GM18861 (cell line): ENCODE measurements at regions not wholly inside any gene's neighbourhood (a gene's known extent, or its start where the extent isn't known, plus 50 kb on each side); places are given as distances from the start of the nearest gene placed in this dataset.
"Not testable (repeated sequence)": the region's sequence is repeated elsewhere in the genome, so short reads cannot be mapped to it uniquely, and the experiment has no call there.

Experiments
- ATAC-seq: cut with Tn5 transposase; IDR thresholded peaks from one replicate; pipeline ENCODE4 v1.9.1; 2021; ENCODE audit not compliant: unreplicated experiment

DNA sequence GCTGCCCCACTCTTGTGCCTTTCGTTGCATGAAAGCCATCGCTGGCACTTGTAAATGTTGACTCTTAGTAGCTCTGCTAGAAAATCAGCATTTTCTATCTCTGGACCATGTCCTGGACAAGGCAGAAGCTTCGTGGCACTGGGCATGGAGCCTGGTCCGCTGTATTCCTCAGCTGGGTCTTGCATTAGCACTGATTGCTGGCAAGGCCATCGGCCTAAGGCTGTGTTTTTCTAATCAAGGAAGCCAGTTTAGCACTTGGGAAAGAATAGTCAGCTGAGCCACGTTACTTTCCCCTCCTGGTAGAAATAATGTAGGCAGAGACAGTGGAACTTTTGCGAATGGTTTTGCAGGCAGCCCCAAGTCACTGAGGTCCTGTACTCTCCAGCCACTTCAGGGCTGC lies 180.2 kb upstream of the EOLA2 start:
- ATAC-seq = no peak

DNA sequence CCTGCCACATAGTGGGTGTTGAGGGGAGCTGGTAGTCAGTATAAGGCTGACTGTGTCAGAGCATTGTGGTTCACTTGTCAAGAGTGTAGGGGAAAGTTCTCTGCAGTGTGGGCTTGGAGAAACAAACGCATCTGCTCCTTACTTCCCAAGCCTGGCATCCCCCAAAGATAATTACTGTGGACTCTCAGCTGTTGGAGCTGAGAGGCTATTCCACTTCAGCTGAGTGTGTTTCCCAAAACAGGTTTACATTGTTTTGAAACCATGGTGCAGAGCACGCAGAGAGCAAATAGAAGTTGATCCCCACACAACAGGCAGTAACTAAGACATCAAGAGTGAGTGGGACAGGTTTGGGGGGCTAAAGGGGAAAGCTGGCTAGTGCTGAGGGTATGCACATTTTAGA lies 181.0 kb upstream of the EOLA2 start:
- no peak for ATAC-seq

DNA sequence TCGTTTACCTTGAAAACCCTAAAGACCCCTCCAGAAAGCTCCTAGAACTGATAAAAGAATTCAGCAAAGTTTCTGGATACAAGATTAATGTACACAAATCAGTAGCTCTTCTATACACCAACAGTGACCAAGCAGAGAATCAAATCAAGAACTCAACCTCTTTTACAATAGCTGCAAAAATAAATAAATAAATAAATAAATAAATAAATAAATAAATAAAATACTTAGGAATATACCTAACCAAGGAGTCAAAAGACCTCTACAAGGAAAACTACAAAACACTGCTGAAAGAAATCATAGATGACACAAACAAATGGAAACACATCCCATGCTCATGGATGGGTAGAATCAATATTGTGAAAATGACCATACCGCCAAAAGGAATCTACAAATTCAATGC lies 186.8 kb upstream of the EOLA2 start:
- ATAC-seq = not testable (repeated sequence)

GRCh38 chrX:150127216-150127615 lies 188.9 kb upstream of the EOLA2 start:
- ATAC-seq = no peak

- ATAC-seq = no peak
Observed at GRCh38 chrX:150143721-150144440, 205.6 kb upstream of the EOLA2 start.

DNA sequence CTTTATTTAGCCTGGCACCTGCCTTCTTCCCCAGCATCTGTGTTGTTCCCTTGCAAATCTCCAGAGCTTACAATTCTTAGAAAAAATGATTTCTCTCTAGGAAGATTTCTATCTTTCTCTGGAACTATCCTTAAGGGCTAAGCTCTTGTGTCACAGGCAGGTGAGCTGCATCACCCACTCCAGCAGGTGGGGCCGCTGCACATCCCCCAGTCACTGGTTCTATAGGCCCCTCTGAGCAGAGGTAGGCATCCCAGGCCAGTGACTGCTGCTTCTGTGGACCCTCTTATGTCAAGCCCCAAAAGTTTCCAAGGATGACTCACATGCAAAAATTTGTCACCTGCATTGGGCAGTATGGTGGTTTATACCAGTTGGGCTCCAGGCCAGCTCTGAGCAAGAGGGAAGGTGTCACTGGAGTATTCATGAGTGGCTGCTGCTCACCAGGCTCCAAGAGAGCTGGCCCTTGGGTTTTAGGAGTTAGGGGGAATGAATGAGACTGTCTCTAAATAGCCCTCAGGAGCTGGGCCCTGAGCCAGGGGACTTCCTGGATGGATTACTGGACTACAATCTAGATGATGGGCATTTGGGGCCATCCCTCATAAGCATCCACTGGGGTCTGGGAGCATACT lies 208.1 kb upstream of the EOLA2 start:
- no peak for ATAC-seq

DNA sequence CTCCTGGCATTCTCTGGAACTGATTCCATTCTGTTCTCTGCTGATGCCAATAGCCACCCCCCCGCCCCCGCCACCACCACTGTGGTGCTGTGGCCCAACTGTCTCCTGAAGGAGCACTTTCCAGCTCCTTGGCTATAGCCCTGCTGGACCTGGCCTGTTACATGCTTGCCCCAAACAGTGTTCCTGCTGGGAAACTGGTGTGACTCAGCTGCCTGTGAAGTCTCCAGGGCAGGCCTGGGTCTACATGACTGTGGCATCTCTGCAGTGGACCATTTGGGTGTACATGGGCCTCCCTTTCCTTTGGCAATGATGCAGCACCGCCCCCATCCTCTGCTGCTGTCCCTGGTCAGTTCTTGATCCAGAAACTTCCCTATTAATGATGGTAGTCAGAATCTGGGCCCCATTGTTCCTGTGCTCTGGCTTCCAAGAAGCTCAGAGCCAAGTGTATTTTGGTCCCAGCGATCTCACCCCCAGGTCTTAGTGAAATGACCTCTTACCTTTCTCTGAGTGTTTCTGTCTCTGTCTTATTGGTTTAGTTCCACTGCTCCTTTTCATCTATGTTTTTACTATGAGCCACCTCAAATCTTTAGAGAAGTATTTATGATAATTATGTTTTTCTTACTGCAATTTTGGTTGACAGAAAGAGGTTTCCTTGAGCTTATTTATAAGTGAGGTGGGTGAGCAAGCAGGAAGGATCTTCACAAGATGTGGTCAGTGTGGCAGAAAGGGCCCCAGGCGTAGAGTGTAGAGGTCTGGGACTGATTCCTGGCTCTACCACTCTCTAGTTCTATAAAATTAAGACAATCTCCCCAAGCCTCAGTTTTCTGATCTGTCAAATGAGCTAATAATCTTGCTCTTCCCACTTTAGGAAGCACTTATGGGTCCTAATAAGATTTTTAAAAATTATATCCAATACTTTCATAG lies 210.7 kb upstream of the EOLA2 start:
- ATAC-seq = no peak

- ATAC-seq = no peak
Observed at GRCh38 chrX:150150076-150150779, 211.9 kb upstream of the EOLA2 start.

- no peak for ATAC-seq
Observed at GRCh38 chrX:150150780-150151125, 212.4 kb upstream of the MAMLD1 start.

- ATAC-seq = no peak
Observed at GRCh38 chrX:150152036-150152435, 211.1 kb upstream of the MAMLD1 start.

DNA sequence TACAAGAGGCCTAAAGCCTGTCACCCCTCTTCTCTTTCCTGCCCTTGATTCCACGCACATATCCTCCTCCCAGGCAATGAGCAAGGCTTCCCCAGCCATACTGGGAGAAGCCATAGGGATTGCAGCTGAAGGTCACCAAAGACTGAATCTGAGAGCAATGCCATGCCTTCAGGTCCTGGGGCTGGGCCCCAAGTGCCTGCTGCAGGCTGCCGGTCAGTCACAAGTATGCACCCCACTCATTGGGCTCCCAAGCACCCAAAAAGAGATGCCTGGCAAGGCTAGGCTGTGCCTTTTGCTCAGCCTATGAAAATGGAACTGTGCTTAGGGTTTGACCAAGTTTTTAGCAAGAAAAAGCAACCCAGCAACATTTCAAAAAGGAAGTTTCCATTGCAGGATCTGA lies 210.6 kb upstream of the MAMLD1 start:
- no peak for ATAC-seq

DNA sequence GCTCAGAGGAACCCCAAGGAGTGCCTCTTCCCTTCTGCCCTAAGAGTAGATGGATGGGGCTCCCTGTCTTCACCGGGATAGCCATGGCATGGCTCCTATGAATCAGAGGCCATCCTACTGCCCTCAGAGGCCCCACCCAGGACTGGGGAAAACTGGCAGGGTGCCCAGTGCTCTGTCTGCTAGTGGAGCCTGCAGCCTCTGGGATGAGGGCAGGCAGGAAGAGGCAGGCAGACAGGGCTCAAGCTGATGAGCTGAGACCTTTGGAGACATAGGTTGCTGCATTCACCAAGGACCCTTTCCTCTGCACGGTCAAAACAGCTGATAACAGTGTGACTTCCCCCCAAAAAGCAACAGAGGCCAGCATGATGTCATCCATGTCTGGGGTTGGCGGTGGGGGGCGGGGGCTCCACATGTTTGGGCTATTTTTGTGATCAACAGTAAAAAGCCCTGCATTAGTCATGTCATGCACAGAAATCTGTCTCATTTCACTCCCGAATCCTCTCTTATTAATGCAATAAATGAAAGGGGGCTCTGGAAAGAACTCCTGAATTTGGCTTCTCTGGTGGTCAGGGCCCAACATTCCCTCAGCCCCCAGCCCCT lies 207.6 kb upstream of the MAMLD1 start:
- ATAC-seq = no peak

- no peak for ATAC-seq
Observed at GRCh38 chrX:150156615-150157014, 206.5 kb upstream of the MAMLD1 start.

DNA sequence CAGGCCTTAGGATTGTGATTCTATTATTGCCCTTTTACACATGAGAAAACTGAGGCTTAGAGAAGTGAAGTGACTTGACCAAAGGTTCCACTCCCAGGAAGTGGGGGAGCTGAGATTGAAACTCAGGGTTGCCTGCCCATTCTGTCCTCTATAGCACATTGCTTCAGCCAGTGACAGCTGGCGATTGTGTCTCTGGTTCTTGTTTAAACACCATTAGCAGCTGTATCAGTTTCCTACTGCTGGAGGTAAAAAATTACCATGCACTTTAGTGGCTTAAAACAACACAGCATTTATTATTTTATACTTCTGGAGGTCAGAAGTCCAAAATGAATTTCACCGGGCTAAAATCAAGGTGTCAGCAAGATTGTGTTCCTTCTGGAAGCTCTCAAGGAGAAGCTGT lies 205.8 kb upstream of the MAMLD1 start:
- no peak for ATAC-seq

DNA sequence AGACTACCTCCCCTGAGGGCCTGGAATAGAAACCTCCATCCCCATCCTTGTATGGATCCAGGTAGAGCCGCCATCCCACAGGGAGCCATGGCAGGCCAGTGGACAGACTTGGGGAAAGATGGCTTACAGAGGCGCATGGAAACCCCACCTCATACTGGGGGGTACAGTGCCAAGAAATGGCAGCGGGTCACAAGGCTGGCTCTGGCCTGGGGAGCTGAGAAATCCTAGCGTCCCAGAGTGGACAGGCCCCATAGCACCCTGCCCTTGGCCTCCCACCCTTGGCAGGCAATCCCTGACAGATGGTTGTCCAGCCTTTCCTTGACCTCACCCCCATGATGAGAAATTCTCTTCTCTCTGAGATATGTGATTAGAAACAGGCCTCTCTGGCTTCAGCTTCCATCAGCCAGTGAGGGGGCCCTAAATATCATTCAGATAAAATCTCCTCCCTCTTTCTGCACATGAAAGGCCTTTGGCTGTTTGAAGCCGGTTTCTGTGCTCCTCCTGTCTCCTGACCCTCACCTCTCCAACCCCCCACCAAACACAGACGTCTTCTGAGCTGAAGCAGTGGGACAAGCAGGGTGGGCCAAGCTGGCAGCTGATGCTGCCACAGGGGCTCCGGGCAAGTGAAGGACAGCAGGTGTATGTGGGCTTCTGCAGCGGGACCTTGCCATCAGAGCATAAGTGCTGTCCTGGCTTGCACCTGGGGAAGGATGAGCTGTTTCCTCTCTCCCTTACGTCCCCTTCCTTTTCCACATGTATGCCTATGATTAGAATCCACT lies 204.4 kb upstream of the MAMLD1 start:
- ATAC-seq = no peak

DNA sequence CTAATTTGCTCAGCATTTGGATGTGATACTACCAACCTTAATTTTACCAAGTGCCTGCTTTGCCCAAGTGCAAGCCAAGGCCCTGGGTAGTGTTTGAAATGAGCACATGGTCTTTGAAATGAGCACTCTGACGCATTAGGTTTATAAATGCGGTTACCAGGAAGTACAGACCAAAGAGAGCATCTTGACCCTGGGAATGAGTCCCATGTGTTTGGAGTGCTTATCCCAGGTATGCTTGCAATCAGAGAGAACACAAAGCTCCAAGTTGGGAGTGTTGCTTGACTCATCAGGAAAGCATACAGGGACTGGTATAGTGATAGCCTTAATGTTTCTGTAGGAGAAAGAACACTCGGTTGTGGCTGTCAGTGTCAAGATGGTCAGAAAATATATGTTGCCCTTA lies 203.6 kb upstream of the MAMLD1 start:
- no peak for ATAC-seq

DNA sequence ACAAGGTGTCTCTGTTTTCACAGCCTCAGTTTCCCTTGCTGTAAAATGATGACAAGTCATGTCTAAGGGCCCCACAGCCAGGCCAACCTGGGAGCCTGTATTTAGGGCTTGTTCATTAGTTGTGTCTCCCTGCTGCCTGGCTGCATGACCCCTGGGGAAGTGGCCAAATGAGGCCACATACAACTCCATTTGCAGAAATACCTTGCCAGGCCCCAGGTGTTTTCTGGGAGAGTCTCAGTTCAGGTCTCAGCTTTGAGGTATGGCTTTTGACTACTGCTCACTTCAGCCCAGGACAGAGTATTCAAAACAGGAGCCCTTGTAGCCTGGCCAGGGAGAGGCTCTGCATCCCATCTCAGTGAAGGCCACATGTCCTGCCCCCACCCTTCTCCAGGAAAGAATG lies 202.5 kb upstream of the MAMLD1 start:
- no peak for ATAC-seq

DNA sequence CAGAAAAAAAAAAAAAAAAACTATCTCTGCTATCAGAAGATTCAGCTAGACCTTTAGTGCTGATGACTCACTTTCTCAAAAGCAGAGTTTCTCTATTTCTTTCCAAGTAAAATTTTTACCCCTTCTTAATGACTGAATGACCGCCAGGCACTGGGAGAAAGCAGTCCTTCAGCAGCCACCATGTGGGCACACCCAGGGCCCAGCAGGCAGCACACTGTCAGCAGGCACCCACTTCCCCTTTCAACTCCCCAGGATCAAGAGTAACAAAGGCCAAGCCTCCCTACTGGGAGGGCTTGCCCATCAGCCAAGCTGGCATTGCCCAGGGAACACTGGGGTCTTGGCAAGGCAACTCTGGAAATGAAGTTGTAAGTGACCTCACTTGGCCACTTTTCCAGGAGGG lies 201.9 kb upstream of the MAMLD1 start:
- ATAC-seq = no peak

DNA sequence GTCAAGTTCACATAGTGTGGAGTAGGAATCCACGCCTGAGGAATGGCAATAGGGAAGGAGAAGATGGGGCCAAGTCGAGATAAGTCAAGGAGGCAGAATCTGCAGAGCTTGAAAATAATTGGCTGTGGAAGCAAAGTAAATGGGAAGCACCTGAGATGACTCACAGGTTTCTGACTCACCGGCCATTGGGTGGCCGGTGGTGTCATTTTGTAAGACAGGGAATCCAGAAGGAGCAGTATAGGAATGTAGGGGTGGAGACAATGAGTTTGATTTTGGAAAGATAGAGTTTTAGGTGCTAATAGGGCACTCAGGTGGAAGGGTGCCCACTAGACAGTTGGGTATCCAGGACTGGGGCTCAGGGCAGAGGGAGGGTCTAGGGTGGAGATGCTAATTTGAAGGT lies 201.0 kb upstream of the MAMLD1 start:
- no peak for ATAC-seq

- no peak for ATAC-seq
Observed at GRCh38 chrX:150163221-150163930, 199.7 kb upstream of the MAMLD1 start.
